ENCODE measurements at regions not wholly inside any gene's neighbourhood (a gene's known extent, or its start where the extent isn't known, plus 50 kb on each side); places are given as distances from the start of the nearest gene placed in this dataset.

DNA sequence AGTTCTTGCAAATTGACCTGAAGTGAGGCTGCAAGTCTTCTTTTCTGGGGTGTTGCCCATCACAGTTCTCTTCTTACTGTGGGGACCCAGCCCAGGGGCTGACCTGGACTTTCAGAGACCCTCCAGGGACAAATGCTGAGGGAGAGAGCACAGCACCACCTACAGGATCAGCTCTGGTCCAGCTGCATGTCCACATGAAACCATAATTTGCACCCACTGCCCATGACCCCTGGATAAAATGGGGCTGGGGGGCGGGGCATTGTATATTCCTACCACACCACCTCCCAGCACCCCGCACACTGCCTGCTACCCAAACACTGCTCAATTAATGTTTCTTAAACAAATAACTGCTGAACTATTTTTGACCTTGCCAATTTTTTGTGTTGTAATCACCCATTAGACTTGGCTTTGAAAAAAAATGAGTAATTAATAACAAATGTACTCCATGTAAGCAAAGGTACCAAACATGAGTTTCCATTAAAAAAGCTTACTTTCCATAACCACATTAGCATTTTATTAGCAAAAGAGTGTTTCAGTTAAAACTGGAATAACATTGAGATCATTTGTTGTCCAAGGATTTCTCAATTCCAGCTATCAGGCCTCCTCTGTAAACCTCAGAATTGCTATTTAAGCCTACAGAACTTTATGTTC is 168.0 kb upstream of the RAB4A start (continued):
- no peak for TF ChIP-seq ZNF496 (CRISPR knock-in tag; IDR thresholded peaks at IDR 0.05; ENCODE audit: insufficient replicate concordance)
- TF ChIP-seq ZNF329 (CRISPR knock-in tag; IDR thresholded peaks at IDR 0.05; ENCODE audit: low read depth), result no peak
- no peak for TF ChIP-seq ZNF772 (CRISPR knock-in tag; IDR thresholded peaks at IDR 0.05)
- TF ChIP-seq ZNF33B (CRISPR knock-in tag; IDR thresholded peaks at IDR 0.05), result no peak
- TF ChIP-seq CHCHD3 (CRISPR knock-in tag; IDR thresholded peaks at IDR 0.05), result no peak
- TF ChIP-seq, protein P1, sequence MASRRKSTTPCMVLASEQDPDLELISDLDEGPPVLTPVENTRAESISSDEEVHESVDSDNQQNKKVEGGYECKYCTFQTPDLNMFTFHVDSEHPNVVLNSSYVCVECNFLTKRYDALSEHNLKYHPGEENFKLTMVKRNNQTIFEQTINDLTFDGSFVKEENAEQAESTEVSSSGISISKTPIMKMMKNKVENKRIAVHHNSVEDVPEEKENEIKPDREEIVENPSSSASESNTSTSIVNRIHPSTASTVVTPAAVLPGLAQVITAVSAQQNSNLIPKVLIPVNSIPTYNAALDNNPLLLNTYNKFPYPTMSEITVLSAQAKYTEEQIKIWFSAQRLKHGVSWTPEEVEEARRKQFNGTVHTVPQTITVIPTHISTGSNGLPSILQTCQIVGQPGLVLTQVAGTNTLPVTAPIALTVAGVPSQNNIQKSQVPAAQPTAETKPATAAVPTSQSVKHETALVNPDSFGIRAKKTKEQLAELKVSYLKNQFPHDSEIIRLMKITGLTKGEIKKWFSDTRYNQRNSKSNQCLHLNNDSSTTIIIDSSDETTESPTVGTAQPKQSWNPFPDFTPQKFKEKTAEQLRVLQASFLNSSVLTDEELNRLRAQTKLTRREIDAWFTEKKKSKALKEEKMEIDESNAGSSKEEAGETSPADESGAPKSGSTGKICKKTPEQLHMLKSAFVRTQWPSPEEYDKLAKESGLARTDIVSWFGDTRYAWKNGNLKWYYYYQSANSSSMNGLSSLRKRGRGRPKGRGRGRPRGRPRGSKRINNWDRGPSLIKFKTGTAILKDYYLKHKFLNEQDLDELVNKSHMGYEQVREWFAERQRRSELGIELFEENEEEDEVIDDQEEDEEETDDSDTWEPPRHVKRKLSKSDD (CRISPR knock-in tag; IDR thresholded peaks at IDR 0.05; ENCODE audit: low read depth), result no peak
- no peak for TF ChIP-seq HMG20B (CRISPR knock-in tag; conservative IDR thresholded peaks at IDR 0.05)
- no peak for TF ChIP-seq ZNF577 (CRISPR knock-in tag; IDR thresholded peaks at IDR 0.05; ENCODE audit: borderline replicate concordance, low read depth)
- TF ChIP-seq, protein P2, sequence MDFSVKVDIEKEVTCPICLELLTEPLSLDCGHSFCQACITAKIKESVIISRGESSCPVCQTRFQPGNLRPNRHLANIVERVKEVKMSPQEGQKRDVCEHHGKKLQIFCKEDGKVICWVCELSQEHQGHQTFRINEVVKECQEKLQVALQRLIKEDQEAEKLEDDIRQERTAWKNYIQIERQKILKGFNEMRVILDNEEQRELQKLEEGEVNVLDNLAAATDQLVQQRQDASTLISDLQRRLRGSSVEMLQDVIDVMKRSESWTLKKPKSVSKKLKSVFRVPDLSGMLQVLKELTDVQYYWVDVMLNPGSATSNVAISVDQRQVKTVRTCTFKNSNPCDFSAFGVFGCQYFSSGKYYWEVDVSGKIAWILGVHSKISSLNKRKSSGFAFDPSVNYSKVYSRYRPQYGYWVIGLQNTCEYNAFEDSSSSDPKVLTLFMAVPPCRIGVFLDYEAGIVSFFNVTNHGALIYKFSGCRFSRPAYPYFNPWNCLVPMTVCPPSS (IDR thresholded peaks at IDR 0.05), result no peak
- TF ChIP-seq, protein P3, sequence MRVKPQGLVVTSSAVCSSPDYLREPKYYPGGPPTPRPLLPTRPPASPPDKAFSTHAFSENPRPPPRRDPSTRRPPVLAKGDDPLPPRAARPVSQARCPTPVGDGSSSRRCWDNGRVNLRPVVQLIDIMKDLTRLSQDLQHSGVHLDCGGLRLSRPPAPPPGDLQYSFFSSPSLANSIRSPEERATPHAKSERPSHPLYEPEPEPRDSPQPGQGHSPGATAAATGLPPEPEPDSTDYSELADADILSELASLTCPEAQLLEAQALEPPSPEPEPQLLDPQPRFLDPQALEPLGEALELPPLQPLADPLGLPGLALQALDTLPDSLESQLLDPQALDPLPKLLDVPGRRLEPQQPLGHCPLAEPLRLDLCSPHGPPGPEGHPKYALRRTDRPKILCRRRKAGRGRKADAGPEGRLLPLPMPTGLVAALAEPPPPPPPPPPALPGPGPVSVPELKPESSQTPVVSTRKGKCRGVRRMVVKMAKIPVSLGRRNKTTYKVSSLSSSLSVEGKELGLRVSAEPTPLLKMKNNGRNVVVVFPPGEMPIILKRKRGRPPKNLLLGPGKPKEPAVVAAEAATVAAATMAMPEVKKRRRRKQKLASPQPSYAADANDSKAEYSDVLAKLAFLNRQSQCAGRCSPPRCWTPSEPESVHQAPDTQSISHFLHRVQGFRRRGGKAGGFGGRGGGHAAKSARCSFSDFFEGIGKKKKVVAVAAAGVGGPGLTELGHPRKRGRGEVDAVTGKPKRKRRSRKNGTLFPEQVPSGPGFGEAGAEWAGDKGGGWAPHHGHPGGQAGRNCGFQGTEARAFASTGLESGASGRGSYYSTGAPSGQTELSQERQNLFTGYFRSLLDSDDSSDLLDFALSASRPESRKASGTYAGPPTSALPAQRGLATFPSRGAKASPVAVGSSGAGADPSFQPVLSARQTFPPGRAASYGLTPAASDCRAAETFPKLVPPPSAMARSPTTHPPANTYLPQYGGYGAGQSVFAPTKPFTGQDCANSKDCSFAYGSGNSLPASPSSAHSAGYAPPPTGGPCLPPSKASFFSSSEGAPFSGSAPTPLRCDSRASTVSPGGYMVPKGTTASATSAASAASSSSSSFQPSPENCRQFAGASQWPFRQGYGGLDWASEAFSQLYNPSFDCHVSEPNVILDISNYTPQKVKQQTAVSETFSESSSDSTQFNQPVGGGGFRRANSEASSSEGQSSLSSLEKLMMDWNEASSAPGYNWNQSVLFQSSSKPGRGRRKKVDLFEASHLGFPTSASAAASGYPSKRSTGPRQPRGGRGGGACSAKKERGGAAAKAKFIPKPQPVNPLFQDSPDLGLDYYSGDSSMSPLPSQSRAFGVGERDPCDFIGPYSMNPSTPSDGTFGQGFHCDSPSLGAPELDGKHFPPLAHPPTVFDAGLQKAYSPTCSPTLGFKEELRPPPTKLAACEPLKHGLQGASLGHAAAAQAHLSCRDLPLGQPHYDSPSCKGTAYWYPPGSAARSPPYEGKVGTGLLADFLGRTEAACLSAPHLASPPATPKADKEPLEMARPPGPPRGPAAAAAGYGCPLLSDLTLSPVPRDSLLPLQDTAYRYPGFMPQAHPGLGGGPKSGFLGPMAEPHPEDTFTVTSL (CRISPR knock-in tag; IDR thresholded peaks at IDR 0.05; ENCODE audit: borderline replicate concordance), result no peak
- TF ChIP-seq STAG1 (CRISPR knock-in tag; IDR thresholded peaks at IDR 0.05), result peak; percentile 46
- no peak for TF ChIP-seq MED1 (CRISPR knock-in tag; IDR thresholded peaks at IDR 0.05)
- TF ChIP-seq, protein P4, sequence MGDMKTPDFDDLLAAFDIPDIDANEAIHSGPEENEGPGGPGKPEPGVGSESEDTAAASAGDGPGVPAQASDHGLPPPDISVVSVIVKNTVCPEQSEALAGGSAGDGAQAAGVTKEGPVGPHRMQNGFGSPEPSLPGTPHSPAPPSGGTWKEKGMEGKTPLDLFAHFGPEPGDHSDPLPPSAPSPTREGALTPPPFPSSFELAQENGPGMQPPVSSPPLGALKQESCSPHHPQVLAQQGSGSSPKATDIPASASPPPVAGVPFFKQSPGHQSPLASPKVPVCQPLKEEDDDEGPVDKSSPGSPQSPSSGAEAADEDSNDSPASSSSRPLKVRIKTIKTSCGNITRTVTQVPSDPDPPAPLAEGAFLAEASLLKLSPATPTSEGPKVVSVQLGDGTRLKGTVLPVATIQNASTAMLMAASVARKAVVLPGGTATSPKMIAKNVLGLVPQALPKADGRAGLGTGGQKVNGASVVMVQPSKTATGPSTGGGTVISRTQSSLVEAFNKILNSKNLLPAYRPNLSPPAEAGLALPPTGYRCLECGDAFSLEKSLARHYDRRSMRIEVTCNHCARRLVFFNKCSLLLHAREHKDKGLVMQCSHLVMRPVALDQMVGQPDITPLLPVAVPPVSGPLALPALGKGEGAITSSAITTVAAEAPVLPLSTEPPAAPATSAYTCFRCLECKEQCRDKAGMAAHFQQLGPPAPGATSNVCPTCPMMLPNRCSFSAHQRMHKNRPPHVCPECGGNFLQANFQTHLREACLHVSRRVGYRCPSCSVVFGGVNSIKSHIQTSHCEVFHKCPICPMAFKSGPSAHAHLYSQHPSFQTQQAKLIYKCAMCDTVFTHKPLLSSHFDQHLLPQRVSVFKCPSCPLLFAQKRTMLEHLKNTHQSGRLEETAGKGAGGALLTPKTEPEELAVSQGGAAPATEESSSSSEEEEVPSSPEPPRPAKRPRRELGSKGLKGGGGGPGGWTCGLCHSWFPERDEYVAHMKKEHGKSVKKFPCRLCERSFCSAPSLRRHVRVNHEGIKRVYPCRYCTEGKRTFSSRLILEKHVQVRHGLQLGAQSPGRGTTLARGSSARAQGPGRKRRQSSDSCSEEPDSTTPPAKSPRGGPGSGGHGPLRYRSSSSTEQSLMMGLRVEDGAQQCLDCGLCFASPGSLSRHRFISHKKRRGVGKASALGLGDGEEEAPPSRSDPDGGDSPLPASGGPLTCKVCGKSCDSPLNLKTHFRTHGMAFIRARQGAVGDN (CRISPR knock-in tag; IDR thresholded peaks at IDR 0.05), result 0 out of 2 replicates have a peak, but pooled peaks have one; percentile 14
- TF ChIP-seq HCFC1 (IDR thresholded peaks at IDR 0.05; ENCODE audit: low read depth, low read length), result no peak

Data from HepG2 (cell line).